Peyer's patch (tissue), 4 donors: ENCODE measurements at regions not wholly inside any gene's neighbourhood (a gene's known extent, or its start where the extent isn't known, plus 50 kb on each side); places are given as distances from the start of the nearest gene placed in this dataset.

Experiments
- DNase-seq, 3 donors: peaks; one replicate each; pipeline ENCODE4 v3.0.0-alpha.2; 2017 to 2019
- H3K27ac ChIP-seq, 4 donors: fragments of 200-600 bp; sonication (generic); one replicate each; pipeline ENCODE4 v1.5.1; 2016 to 2019
- H3K27me3 ChIP-seq, 2 donors: fragments of 200-600 bp; sonication (generic); one replicate each; pipeline ENCODE4 v1.5.1; 2019
- H3K36me3 ChIP-seq, 3 donors: fragments of 200-600 bp; sonication (generic); one replicate each; pipeline ENCODE4 v1.5.1; 2016 to 2019
- H3K4me1 ChIP-seq, 4 donors: fragments of 200-600 bp; sonication (generic); one replicate each; pipeline ENCODE4 v1.5.1; 2016 to 2019
- H3K4me3 ChIP-seq, 4 donors: fragments of 200-600 bp; sonication (generic); 1 replicate in 3 of 4; 2 replicates in 1 of 4; pipeline ENCODE4 v1.5.1; 2016 to 2019; ENCODE audit warnings: mild to moderate bottlenecking in 1 of 4
- H3K9me3 ChIP-seq, 4 donors: fragments of 200-600 bp; sonication (generic); one replicate each; pipeline ENCODE4 v1.5.1; 2016 to 2019; ENCODE audit warnings: mild to moderate bottlenecking in 1 of 4
- CTCF ChIP-seq, 6 experiments: fragments of 450-650 bp in 4 of 6; fragments of 200-600 bp in 2 of 6; sonication (generic) in 1 of 6; IDR thresholded peaks; one replicate each; pipeline ENCODE4 v1.5.1; 2017 to 2019; ENCODE audit warnings: antibody characterized with exemption in 6 of 6, mild to moderate bottlenecking in 3 of 6, moderate library complexity in 1 of 6
- POLR2A ChIP-seq, 2 donors: fragments of 450-650 bp; IDR thresholded peaks; one replicate each; pipeline ENCODE4 v1.5.1; 2017; ENCODE audit warnings: antibody characterized with exemption in 2 of 2, mild to moderate bottlenecking in 2 of 2, moderate library complexity in 2 of 2

GRCh38 chr3:22306454-22306853, 555.4 kb upstream of the ZNF385D start:
- no peak for DNase-seq
- Histone ChIP-seq H3K27ac (no peak overlapping the region), H3K36me3 (no peaks in the 10 kb centered on the region), H3K4me3 (no peak overlapping the region), H3K4me1 (no peaks in the 10 kb centered on the region), H3K9me3 (no peaks in the 10 kb centered on the region), H3K27me3 (no peaks in the 10 kb centered on the region)
- no peak for TF ChIP-seq POLR2A (IDR thresholded peaks at IDR 0.05)

- DNase-seq: no peak
- no peaks in the 10 kb centered on the region for H3K9me3 ChIP-seq
- no peak for TF ChIP-seq POLR2A (IDR thresholded peaks at IDR 0.05)
- TF ChIP-seq CTCF (IDR thresholded peaks at IDR 0.05): no peak
- H3K36me3 ChIP-seq: no peaks in the 10 kb centered on the region
- H3K4me3 ChIP-seq: no peak overlapping the region
- H3K27ac ChIP-seq: no peak overlapping the region
- H3K4me1 ChIP-seq: no peaks in the 10 kb centered on the region
- H3K27me3 ChIP-seq: no peaks in the 10 kb centered on the region
Observed at GRCh38 chr3:22308871-22309270, 557.9 kb upstream of the ZNF385D start.

GRCh38 chr3:22315925-22316324, 564.9 kb upstream of the ZNF385D start:
- Histone ChIP-seq H3K27me3 (no peaks in the 10 kb centered on the region), H3K36me3 (no peaks in the 10 kb centered on the region), H3K9me3 (no peaks in the 10 kb centered on the region), H3K4me3 (no peak overlapping the region), H3K27ac (no peak overlapping the region), H3K4me1 (no peaks in the 10 kb centered on the region)
- no peak for TF ChIP-seq CTCF (IDR thresholded peaks at IDR 0.05)
- TF ChIP-seq POLR2A (IDR thresholded peaks at IDR 0.05): no peak
- DNase-seq: no peak

GRCh38 chr3:22318325-22318724, 567.3 kb upstream of the ZNF385D start:
- no peak for DNase-seq
- H3K27ac ChIP-seq: no peak overlapping the region
- no peaks in the 10 kb centered on the region for H3K9me3 ChIP-seq
- H3K4me1 ChIP-seq: no peaks in the 10 kb centered on the region
- no peaks in the 10 kb centered on the region for H3K27me3 ChIP-seq
- H3K4me3 ChIP-seq: no peak overlapping the region
- no peaks in the 10 kb centered on the region for H3K36me3 ChIP-seq
- TF ChIP-seq POLR2A (IDR thresholded peaks at IDR 0.05) (no peak), CTCF (IDR thresholded peaks at IDR 0.05) (no peak)

- Histone ChIP-seq H3K27me3 (no peaks in the 10 kb centered on the region), H3K4me1 (no peaks in the 10 kb centered on the region), H3K4me3 (no peak overlapping the region), H3K9me3 (no peaks in the 10 kb centered on the region), H3K36me3 (no peaks in the 10 kb centered on the region), H3K27ac (no peak overlapping the region)
- DNase-seq: no peak
- TF ChIP-seq CTCF (IDR thresholded peaks at IDR 0.05) (no peak), POLR2A (IDR thresholded peaks at IDR 0.05) (no peak)
Observed at GRCh38 chr3:22319446-22319845, 568.4 kb upstream of the ZNF385D start.

- no peak for DNase-seq
- H3K27ac ChIP-seq: no peak overlapping the region
- H3K4me3 ChIP-seq: no peak overlapping the region
- no peaks in the 10 kb centered on the region for H3K9me3 ChIP-seq
- H3K27me3 ChIP-seq: no peaks in the 10 kb centered on the region
- no peak for TF ChIP-seq POLR2A (IDR thresholded peaks at IDR 0.05)
- no peak for TF ChIP-seq CTCF (IDR thresholded peaks at IDR 0.05)
- no peaks in the 10 kb centered on the region for H3K36me3 ChIP-seq
- H3K4me1 ChIP-seq: no peaks in the 10 kb centered on the region
Observed at GRCh38 chr3:22322861-22323260, 571.9 kb upstream of the ZNF385D start.
